PC-3 (cell line): ENCODE measurements at regions not wholly inside any gene's neighbourhood (a gene's known extent, or its start where the extent isn't known, plus 50 kb on each side); places are given as distances from the start of the nearest gene placed in this dataset.
"Not testable (repeated sequence)": the region's sequence is repeated elsewhere in the genome, so short reads cannot be mapped to it uniquely, and the experiment has no call there.

Source experiments
- ATAC-seq: fragments of 200-7000 bp; cut with Tn5 transposase; 2 replicates; pipeline ENCODE4 v1.9.1; 2020; ENCODE audit warnings: mild to moderate bottlenecking, moderate library complexity
- BruUV-seq: library from RNA; stranded (reverse); fragments of 400-500 nt; replicated peaks from 2 replicates; lab custom pipeline; 2021; lab: Mats Ljungman, UMichigan
- CTCF ChIA-PET: fragments of 300-600 bp; sonication (Branson Sonifier 250); formaldehyde crosslinking; loops from one replicate; lab custom pipeline; 2022; ENCODE audit warnings: antibody characterized with exemption; lab: Charles Lee
- POLR2A ChIA-PET: fragments of 300-600 bp; sonication (Branson Sonifier 250); formaldehyde crosslinking; loops from one replicate; lab custom pipeline; 2022; ENCODE audit warnings: antibody characterized with exemption; ENCODE audit not compliant: unreplicated experiment; lab: Charles Lee
- DNase-seq: peaks from one replicate; pipeline ENCODE4 v3.0.0-alpha.2; 2015
- H2AFZ ChIP-seq: fragments of 300-600 bp; sonication (generic); 2 replicates; pipeline ENCODE4 v1.6.0; 2016; ENCODE audit warnings: antibody characterized with exemption, low read length
- H3F3A ChIP-seq: fragments of 300-600 bp; sonication (generic); one replicate; pipeline ENCODE4 v1.6.0; 2017; ENCODE audit warnings: antibody characterized with exemption, low read length, control low read depth, mild to moderate bottlenecking; ENCODE audit not compliant: unreplicated experiment
- H3K27ac ChIP-seq: fragments of 300-600 bp; sonication (generic); 2 replicates; pipeline ENCODE4 v1.5.1; 2016; ENCODE audit warnings: mild to moderate bottlenecking, low read length
- H3K27me3 ChIP-seq: fragments of 300-600 bp; sonication (generic); 2 replicates; pipeline ENCODE4 v1.6.1; 2016; ENCODE audit warnings: low read length, mixed read lengths
- H3K36me3 ChIP-seq: fragments of 300-600 bp; sonication (generic); 2 replicates; pipeline ENCODE4 v1.6.1; 2016; ENCODE audit warnings: low read depth, mixed run types, low read length, mixed read lengths
- H3K4me1 ChIP-seq: fragments of 300-600 bp; sonication (generic); 2 replicates; pipeline ENCODE4 v1.5.1; 2016; ENCODE audit warnings: low read length; ENCODE audit not compliant: insufficient read depth
- H3K4me2 ChIP-seq: fragments of 300-600 bp; sonication (generic); 2 replicates; pipeline ENCODE4 v1.6.0; 2016; ENCODE audit warnings: low read length
- H3K4me3 ChIP-seq: fragments of 300-600 bp; sonication (generic); 2 replicates; pipeline ENCODE4 v1.5.1; 2016; ENCODE audit warnings: mild to moderate bottlenecking, low read length, mixed read lengths
- H3K79me2 ChIP-seq: fragments of 300-600 bp; sonication (generic); 2 replicates; pipeline ENCODE4 v1.6.1; 2017; ENCODE audit warnings: low read length, mixed read lengths
- H3K9ac ChIP-seq: fragments of 300-600 bp; sonication (generic); 2 replicates; pipeline ENCODE4 v1.6.0; 2016; ENCODE audit warnings: mild to moderate bottlenecking, low read length
- H3K9me2 ChIP-seq: fragments of 300-600 bp; sonication (generic); replicated peaks from 2 replicates; pipeline ENCODE4 v1.6.1; 2016; ENCODE audit warnings: mixed run types, low read length, mixed read lengths
- H3K9me3 ChIP-seq: fragments of 300-600 bp; sonication (generic); 2 replicates; pipeline ENCODE4 v1.6.1; 2016; ENCODE audit warnings: low read length, mixed read lengths
- H4K20me1 ChIP-seq: fragments of 300-600 bp; sonication (generic); 2 replicates; pipeline ENCODE4 v1.6.1; 2016; ENCODE audit warnings: low read length, mixed read lengths
- CTCF ChIP-seq: fragments of 300-600 bp; sonication (generic); conservative IDR thresholded peaks from 2 replicates; pipeline ENCODE4 v1.5.1; 2017; ENCODE audit warnings: antibody characterized with exemption, low read depth, mild to moderate bottlenecking, low read length
- EZH2 ChIP-seq: fragments of 300-600 bp; sonication (generic); IDR thresholded peaks from one replicate; pipeline ENCODE4 v1.6.1; 2017; ENCODE audit warnings: antibody characterized with exemption, mild to moderate bottlenecking, low read length; ENCODE audit not compliant: unreplicated experiment
- EZH2phosphoT487 ChIP-seq: fragments of 300-600 bp; sonication (generic); IDR thresholded peaks from 2 replicates; pipeline ENCODE4 v1.6.1; 2018; ENCODE audit warnings: mild to moderate bottlenecking, antibody characterized with exemption, low read length, borderline replicate concordance
- intact Hi-C: fragments of 100-400 bp; cut with micrococcal nuclease; formaldehyde crosslinking; loops from 2 replicates; pipeline ENCODE4 v1.9.0; 2023

- intact Hi-C loops = no loop called here
- no peaks in the 10 kb centered on the region for H3K9me2 ChIP-seq
- H3K4me1 ChIP-seq = no peaks in the 10 kb centered on the region
- no peaks in the 10 kb centered on the region for H3K36me3 ChIP-seq
- POLR2A ChIA-PET = no interaction called here
- H3K27me3 ChIP-seq = no peaks in the 10 kb centered on the region
- no peak overlapping the region for H2AFZ ChIP-seq
- no peak for ATAC-seq
- H3F3A ChIP-seq = no peaks in the 10 kb centered on the region
- no peak overlapping the region for H3K9ac ChIP-seq
- no peak overlapping the region for H3K27ac ChIP-seq
- no peak overlapping the region for H3K4me2 ChIP-seq
- no peak overlapping the region for H3K4me3 ChIP-seq
- H3K79me2 ChIP-seq = no peaks in the 10 kb centered on the region
- TF ChIP-seq EZH2phosphoT487 (no peak), CTCF (no peak)
- CTCF ChIA-PET = interaction anchor here (0.6 kb wide), 1 partner anchor 25 kb away, joined by 3 read pairs; no protein-coding TSS in a partner anchor
- BruUV-seq = no TSS peak
- no peaks in the 10 kb centered on the region for H3K9me3 ChIP-seq
- H4K20me1 ChIP-seq = no peaks in the 10 kb centered on the region
- DNase-seq = no peak
These were observed 143.5 kb downstream of the ZFP64 start for GRCh38 chr20:52047811-52048764.

GRCh38 chr20:52041966-52042365 is 149.6 kb downstream of the ZFP64 start:
- DNase-seq (no peak), ATAC-seq (no peak)
- no peak overlapping the region for H3K27ac ChIP-seq
- CTCF ChIA-PET = no interaction called here
- no peak overlapping the region for H3K4me2 ChIP-seq
- no peaks in the 10 kb centered on the region for H3K36me3 ChIP-seq
- no peaks in the 10 kb centered on the region for H3K27me3 ChIP-seq
- intact Hi-C loops = no loop called here
- no peak overlapping the region for H3K4me3 ChIP-seq
- POLR2A ChIA-PET = interaction anchor here (0.6 kb wide), 1 partner anchor 347 kb away, joined by 3 read pairs; no protein-coding TSS in a partner anchor
- H3K9ac ChIP-seq = no peak overlapping the region
- no peaks in the 10 kb centered on the region for H3K9me3 ChIP-seq
- H3K79me2 ChIP-seq = no peaks in the 10 kb centered on the region
- H4K20me1 ChIP-seq = no peaks in the 10 kb centered on the region
- no peaks in the 10 kb centered on the region for H3F3A ChIP-seq
- no peaks in the 10 kb centered on the region for H3K9me2 ChIP-seq
- no peaks in the 10 kb centered on the region for H3K4me1 ChIP-seq
- no TSS peak for BruUV-seq
- TF ChIP-seq EZH2 = no peak
- TF ChIP-seq EZH2phosphoT487 = no peak
- TF ChIP-seq CTCF = no peak
- no peak overlapping the region for H2AFZ ChIP-seq

GRCh38 chr20:52039790-52040189 is 151.8 kb downstream of the ZFP64 start:
- Histone ChIP-seq H3K79me2 (no peaks in the 10 kb centered on the region), H4K20me1 (no peaks in the 10 kb centered on the region), H3K9ac (no peak overlapping the region), H3K27me3 (no peaks in the 10 kb centered on the region), H3K9me2 (no peaks in the 10 kb centered on the region), H3K27ac (no peak overlapping the region), H3K4me2 (no peak overlapping the region), H3K9me3 (no peaks in the 10 kb centered on the region), H3K36me3 (no peaks in the 10 kb centered on the region), H2AFZ (no peak overlapping the region), H3K4me1 (no peaks in the 10 kb centered on the region), H3F3A (no peaks in the 10 kb centered on the region), H3K4me3 (no peak overlapping the region)
- TF ChIP-seq EZH2 (no peak), EZH2phosphoT487 (no peak), CTCF (no peak)
- ATAC-seq = no peak
- no peak for DNase-seq
- BruUV-seq = no TSS peak
- intact Hi-C loops = no loop called here
- CTCF ChIA-PET = no interaction called here
- POLR2A ChIA-PET = no interaction called here

- H3K36me3 ChIP-seq, H3K4me2 ChIP-seq, intact Hi-C loops, H4K20me1 ChIP-seq, H3K27me3 ChIP-seq, H3K4me3 ChIP-seq, POLR2A ChIA-PET, BruUV-seq, H3K9me2 ChIP-seq, H3K79me2 ChIP-seq, DNase-seq, H3K4me1 ChIP-seq, ATAC-seq, H2AFZ ChIP-seq, H3K9ac ChIP-seq, H3K27ac ChIP-seq, H3K9me3 ChIP-seq, H3F3A ChIP-seq: not testable (repeated sequence)
- CTCF ChIA-PET = interaction anchor here (0.7 kb wide), 1 partner anchor 90 kb away, joined by 4 read pairs; no protein-coding TSS in a partner anchor
These were observed 152.9 kb downstream of the ZFP64 start for GRCh38 chr20:52038632-52039031.
